Dermis blood vessel endothelial cell (primary cell): ENCODE measurements at regions not wholly inside any gene's neighbourhood (a gene's known extent, or its start where the extent isn't known, plus 50 kb on each side); places are given as distances from the start of the nearest gene placed in this dataset.

Experiments used
- DNase-seq: peaks from one replicate; pipeline ENCODE4 v3.0.0; 2010

DNA sequence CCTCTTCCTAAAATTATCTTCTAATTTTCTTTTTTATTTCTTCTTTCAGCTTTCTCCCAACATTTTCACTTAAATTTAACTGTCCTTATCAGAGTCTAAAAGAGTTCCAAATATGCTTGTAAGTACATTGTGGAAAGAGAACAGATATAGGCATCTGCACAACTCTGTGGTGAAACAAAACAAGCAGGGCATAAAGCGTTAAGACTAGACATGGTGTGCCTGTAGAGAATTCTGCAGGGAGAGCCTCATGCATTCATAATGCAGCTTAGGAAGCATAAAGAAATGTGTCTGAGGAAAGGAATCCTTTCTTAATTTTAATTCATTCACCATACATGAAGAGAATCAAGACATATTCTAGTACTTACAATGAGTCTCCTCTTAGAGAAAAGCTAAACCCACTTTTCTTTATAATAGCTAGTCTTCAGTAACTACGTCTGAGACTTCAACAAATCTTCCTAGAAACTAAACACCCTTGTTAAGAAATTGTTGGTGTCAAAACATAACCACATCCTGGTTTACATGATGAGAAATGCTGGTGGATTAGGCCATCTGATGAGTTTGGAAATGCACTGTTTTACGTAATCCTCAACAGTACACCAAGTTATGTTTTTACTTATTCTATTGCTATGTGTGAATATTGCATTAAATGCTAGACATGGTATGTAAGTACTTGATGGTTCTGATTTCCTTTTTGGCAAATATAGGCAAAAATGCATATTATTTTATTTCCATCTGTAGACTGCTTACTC, 307.8 kb upstream of the GIMD1 start:
- DNase-seq: no peak

GRCh38 chr4:106671716-106672115, 303.1 kb upstream of the GIMD1 start:
- DNase-seq: no peak

- DNase-seq: no peak
Measured at GRCh38 chr4:106670976-106671375, 302.4 kb upstream of the GIMD1 start.

- peak; percentile 34 for DNase-seq
Measured at GRCh38 chr4:106659371-106659770, 290.8 kb upstream of the GIMD1 start.

GRCh38 chr4:106652095-106652494, 283.5 kb upstream of the GIMD1 start:
- no peak for DNase-seq

DNA sequence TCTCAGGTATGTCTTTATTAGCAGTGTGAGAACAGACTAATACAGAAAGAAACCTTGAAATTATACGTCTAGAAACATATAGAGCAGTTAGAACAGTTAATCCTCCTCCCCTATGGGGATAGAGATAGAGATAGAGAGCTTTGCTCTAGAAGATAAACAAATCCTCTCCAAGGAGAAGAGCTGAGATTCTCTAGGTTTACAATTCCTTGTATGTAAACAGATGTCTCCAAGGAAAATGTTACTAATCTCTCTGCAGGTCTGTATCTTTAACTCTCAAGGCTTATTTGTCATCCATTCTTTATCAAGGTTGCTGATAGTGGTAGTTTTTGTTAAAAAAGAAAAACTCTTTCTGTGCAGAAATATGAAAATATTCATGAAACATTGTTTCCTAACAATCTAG, 282.1 kb upstream of the GIMD1 start:
- DNase-seq: no peak

DNA sequence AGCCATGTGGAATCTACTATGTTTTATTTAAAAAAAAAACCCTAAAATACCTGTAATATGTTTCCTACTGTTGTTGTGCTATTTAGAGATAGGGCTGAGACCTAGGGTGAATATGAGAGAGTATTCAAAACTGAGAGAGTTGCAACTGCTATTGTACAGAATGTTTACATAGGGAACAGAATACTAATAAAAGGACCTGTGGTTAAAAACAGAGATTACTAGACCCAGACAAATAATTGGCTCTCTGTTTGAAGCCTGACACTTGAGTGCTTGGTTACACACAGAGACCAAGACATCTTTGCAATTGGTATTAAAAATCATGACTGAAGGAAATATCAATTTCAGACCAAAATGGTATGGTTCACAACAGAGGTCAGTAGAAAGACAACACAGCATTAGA, 278.9 kb upstream of the GIMD1 start:
- no peak for DNase-seq

DNA sequence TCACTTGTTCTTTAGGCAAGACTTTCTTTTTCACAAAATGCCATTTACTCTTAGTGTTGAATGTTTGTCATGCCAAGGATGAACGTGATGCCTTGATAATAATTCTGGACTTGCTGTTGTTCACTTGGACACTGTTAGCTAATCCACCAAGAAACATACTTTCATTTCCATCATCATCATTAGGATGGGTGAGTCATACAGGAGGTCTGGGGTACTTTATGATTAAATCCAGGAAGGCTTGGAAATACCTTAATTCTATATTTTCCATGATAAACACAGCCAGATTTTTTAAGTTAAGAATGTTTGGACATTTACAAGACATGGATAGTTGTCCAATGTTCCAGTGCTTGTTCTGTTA, 260.7 kb upstream of the GIMD1 start:
- DNase-seq: peak; percentile 48

DNA sequence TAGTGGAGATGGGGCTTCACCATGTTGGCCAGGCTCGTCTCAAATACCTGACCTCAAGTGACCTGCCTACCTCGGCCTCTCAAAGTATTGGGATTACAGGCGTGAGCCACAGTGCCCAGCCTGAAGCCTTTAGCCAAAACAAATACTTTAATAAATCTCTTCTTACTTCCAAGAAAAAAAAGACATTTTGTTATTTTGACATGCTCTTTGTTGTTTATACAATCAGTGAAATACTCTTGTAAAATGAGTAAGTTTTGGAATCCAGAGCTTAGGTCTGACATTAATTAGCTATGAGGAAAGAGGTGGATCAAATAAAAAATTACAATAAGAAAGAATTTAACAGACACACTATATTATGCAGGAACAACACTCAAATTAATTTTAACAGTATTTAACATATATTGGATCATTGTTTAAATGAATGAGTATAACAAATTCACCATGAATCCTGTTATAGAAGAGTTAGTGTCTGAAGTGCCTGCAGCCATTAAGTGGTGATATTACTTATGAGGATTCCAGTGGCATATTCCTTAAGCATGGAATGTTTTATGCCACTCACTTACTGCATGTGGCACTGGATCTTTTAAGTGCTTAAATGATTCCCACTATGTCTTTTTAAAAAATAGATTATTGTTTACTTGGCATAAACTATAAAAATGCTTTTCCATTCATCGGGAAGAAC, 260.1 kb upstream of the GIMD1 start:
- DNase-seq: no peak

GRCh38 chr4:106627051-106627450, 258.5 kb upstream of the GIMD1 start:
- DNase-seq: no peak

GRCh38 chr4:106624671-106625070, 256.1 kb upstream of the GIMD1 start:
- DNase-seq: no peak

DNA sequence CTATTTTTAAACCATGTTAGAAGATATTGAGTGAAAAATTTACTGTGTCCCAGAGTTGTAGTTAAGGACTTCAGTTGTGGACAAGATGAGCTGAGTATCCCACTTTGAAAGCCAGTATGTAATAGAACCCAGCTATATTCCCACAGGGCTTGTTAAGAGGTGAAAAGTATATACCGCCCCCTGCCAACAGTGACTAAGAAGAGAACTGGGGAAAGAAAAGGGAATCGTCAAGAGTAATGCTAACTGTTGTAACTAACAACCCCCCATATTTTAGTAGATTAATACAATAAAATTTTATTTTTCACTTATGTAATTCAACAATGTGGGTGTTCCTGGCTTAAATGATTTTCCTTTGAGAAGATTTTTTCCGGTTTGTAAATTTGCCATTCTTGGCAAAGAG, 250.4 kb upstream of the GIMD1 start:
- DNase-seq: peak; percentile 5

- DNase-seq: peak; percentile 44
Measured at GRCh38 chr4:106615961-106616360, 247.4 kb upstream of the GIMD1 start.

DNA sequence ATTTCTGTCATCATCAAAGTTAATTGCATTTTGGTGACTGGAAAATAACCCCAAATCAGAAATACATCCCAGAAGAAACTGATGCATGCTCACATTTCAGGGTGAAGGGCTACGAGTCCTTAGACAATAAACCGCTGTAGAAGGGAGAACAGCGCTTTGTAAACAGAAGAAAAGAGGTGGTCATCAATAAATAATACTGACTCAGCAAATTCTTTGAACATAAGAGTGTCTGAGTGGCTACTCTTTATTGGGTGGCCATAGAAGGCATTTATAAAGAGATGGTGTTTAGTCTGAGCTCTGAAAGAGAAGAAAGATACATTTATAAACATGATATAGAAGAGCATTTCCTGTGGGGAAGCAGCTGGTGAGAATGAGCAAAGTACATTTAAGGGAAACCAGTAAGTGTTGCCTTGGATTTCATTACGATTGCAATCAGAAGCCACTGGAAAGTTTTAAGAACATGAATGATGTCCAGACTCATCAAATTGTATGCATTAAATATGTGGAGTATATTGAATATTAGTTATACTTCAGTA, 246.9 kb upstream of the GIMD1 start:
- peak; percentile 33 for DNase-seq

DNA sequence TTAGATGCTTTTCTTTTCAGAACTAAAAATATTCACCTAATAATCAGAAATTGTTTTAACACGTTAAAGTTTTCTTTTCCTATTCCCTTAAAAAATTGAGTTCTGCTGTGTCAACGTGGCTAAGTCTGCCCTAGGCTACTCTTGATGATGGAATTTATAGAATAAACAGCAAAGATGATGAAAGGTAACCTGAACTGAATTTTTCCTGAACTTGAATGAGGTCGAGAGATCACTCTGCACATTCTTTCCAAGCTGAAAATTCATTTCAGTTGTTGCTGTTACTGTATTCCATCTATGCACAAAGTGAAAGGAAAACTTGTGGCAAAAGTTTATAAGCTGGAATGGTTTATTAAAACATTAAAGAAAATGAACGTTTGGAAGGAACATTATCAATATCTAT, 245.9 kb upstream of the GIMD1 start:
- DNase-seq: no peak

DNA sequence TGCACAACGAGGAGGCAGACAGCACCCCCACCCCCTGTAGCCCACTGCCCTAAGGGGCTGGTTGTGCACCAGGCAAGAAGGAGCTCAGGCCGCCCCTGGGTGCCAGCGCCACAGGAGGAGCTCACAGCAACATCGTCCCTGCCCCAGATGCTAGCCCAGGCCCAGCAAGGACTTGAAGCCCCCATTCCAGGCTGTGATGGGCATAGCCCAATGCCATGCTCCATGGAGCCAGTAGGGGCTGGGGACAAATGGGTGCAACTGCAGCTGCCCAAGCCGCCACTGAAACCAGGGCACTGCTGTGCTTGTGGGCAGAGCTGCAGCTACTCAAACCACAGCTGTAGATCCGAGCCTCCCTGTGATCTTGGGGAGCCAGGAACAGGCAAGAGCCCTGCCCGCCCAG, 241.3 kb upstream of the GIMD1 start:
- DNase-seq: no peak

DNA sequence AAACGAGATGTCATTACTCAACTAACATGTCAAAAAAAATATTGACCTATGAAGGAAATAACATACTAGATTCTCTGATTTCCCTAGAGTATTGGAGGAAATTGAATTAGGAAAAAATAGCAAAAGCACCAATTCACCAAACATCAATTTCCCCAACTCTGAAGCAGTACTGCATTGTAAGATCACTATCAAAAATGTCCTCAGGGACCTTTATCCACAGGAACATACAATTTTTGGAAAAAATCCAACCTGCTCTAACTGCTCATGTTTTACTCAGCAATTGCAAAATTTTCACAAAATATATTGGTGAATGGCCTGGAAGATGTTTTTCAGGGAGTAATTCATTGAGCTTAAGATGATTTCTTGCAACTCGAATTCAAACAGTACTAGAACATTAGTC, 239.0 kb upstream of the GIMD1 start:
- DNase-seq: no peak

DNA sequence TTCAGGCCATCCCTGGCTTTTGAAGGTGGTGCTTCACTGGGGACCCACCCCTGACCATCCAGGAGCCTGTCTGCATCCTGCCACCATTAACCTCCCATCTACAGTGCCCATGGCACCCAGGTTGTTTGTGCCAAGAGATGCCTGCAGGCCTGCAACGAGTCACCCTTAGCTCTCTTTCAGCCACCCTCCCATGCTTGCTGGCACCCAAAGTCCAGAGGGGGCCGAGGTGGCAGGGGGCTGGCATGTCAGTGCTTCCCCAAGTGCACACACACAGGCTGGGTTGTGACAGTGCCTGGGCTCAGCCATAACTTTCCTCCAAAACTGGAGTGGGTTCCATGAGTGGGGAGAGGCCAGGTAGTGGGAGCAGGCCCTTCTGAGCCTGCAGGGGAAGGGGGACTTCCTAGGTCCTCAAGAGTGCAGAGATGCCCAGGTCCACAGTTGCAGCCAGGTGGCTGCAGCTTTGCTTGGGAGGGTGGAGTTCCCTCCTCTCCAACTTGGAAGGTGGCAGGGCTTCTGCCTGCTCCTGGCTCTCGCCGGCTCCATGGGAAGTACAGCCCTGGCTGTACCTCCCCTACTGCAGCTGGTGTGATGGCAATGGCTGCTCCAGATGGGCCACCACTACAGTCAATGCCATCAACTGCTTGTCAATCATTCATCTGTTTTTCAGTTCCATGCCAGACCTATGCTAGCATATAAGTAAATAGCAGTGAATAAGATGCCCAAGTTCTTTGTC, 235.9 kb upstream of the GIMD1 start:
- no peak for DNase-seq

DNA sequence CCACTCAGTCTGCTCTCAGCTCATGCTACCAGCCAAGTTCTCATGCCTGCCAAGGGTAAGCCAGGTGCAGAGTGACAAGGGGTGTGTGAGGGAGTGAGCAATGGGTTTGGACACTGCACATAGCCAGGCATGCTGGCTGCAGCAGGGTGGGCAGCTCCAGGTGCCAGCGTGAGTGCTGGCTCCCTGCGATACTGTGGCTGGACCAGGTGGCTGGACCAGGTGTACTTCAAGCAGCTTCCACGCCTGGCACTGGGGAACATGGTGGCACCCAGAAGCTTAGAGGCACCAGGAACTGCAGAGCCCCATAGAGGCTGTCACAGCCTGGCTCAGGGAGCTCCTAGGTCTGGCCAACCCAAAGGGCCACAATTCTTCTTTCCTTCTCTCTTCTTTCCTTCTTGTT, 234.9 kb upstream of the GIMD1 start:
- DNase-seq: no peak

DNA sequence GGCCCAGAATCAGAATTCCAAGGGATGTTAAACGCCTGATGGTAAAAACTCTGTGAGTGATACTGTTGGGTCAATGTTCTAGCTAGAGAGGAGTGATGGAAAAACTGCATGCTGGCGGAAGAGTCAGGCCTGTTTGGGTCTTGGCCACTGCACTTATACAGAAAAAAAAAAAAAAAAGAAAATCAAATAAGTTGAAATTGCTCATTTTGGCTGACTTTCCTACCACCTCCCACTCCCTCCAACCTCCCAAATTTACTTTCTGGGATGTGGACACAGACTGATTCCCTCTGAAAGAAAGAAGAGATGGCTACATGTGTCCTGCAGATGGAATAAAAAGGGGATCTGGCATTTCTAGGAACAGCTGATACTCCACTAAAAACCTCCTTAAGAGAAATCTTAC, 234.1 kb upstream of the GIMD1 start:
- DNase-seq: no peak

DNA sequence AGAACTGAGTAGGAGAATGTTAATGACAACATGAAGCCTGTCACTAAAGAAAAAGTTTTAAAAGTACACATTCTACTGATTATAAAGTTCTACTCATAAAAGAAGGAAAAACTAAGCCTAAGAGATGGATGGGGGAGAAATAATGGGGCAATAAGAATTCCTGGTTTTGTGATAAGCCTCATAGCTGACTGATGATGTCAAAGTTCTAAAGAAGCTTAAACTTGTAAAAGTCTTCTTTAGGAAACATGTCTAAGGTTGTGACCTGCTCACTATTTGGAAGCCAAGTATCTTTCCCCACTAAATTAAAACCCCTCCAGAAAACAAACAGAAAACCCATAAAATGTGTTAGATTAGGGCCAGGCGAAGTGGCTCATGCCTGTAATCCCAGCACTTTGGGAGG, 232.9 kb upstream of the GIMD1 start:
- no peak for DNase-seq

GRCh38 chr4:106595906-106596305, 227.3 kb upstream of the GIMD1 start:
- DNase-seq: no peak

DNA sequence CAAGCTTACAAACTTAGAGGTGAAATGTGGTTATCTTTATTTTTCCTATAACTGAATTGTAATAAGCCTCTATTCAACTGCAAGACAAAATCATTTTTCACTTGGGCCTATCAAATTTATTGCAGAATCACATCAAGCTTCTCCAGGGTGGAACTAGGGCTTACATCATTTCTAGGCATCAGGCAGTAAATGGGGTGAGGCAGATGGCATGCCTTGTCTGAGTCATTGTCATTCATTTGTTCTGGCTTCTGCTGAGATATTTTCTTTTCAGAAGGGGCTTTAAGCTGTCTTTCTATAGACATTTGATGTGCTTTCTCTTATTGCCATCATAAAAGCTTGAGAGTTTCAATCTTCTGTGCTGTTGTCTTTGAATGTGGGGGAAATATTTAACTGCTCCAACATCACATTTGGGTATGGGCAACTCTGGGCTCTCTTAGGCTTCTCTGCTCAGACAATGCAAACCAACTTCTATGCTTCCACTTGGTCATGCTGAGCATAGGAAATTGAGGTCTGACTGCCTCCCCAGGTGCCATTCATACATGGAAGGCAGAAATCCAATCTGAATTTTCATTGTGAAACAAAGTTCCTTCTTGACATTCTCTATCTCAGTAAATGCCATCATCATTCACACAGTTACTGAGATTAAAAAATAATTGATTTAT, 225.8 kb upstream of the GIMD1 start:
- no peak for DNase-seq
